Stimulated activated CD8-positive, alpha-beta memory T cell treated with anti-CD3 and anti-CD28 coated beads, Interleukin-7, amount 100 ng/mL, for 48 hours (primary cell): ENCODE measurements at regions not wholly inside any gene's neighbourhood (a gene's known extent, or its start where the extent isn't known, plus 50 kb on each side); places are given as distances from the start of the nearest gene placed in this dataset.

Source experiments
- DNase-seq, 2 donors: peaks; one replicate each; pipeline ENCODE4 v3.0.0-alpha.2; 2020; ENCODE audit warnings: low read depth in 1 of 2; ENCODE audit errors: extremely low read depth in 1 of 2

DNA sequence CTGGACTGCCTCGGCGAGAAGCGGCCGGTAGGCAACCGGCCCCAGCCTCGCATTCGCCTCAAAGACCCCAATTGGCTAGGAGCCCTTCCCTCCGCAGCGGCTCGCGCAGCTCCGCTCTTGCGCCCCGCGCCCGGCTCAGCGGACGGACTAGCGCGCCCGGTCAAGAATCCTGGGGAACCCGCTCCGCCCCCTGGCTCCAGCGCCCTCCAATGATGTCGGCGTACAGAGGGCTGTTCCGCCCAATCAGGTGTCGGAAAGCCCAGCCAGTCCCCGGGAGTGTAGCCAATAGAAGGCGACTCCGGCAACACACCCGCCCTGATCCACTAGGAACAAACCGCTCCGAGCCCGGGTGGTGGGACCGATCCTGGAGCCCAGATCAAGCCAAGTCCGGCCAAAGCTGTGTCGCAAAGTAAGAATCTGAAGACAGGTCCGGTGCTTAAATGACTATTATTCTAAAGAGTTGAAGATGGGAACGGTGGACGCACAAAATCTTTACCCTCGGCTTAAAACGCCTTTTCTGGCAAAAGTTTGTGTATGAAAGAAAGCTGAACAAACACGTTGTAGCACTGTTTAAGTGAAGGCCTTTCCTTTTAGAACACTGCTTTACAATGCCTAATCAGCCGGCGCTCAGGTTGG is 132.2 kb downstream of the OGFRL1 start:
- DNase-seq: peak in 1 of 2 donors; percentile 14

DNA sequence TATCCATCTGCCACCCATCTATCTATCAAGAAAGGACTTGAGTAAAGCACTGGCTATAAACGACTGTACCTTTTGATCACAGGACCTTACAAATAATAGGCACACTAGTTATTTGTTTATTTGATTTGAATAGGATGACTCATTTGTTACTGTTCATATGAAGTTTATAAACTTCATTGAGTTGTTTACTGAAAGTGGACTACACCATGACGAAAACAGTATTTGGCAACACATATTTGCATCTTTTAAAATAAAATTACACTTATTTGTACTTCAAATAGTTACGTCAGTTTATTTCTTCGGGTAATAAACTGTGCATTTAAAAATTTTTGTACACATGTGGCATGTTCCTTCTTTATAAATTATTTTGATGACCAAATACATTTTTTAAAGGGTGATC is 133.0 kb downstream of the OGFRL1 start:
- no peak for DNase-seq

DNA sequence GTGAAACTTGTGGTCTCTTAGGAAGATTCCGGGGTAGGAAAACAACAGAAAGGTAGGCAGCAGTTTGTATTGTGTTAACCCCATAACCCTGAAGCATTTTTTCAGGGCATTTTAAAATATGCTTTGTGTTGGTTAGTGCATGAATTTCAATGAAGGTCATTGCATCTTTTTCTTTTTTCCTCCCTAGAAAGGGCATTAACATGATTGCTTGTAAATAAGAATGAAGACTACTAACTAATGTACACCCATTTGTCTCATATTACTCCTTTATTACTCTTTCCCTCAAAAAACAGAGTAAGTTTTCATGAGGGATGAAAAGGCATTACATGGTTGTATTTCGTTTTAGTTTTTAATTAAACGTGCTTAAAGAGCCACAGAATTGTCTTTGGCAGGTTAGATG is 141.4 kb downstream of the OGFRL1 start:
- no peak for DNase-seq

DNA sequence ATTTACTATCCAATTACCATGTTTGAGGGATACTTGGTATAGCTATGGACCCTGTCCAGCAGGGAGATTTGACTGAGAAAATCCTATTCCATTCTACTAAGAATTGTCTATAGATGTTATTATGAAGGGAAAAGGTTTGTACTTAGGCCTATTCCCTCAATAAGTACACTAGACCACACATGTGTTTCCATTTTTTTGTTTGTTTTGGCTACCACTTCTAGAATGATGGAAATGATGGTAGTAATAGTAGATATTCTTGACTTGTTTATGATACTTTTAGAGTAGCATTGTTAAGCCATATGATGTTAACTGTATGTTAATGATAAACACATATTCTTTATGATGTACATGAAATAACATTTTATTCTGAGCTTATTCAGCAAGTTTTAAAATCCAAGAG is 144.8 kb downstream of the OGFRL1 start:
- no peak for DNase-seq

DNA sequence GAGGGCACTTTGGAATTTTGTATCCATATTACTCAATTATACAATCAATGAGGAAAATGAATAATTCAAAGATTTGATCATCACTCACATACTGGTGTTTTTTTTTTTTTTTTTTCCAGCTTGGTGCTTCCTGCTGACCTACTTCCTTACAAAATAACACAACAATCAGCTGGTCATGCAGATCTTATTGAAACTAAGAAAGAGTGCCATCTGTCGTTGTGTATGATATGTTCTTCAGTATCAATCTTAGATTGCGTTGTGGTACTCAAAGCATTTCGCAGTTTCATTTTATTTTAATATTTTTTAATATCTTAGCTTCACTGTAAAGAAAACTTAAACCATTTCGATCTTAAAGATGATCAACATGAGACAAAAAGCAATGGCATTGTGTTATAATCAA is 155.6 kb downstream of the OGFRL1 start:
- DNase-seq: no peak

DNA sequence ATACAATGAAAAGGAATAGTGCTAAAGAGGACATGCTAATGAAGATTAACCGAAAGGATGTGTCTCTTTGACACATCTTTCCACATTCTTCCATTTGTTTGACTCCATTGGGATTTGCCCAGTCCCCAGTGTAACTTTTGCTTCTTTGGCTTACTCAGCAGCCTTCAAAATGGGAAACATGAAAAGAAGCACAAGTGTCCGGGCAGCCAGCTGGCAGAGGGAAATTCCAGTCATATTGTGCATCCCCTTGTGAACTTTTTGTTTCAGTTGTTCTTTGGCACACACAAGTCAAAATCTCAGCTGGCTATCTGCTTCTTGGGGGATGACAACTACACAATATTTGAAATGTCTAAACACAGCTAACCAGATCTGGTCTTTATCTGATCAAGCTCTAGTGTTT is 157.4 kb downstream of the OGFRL1 start:
- no peak for DNase-seq

DNA sequence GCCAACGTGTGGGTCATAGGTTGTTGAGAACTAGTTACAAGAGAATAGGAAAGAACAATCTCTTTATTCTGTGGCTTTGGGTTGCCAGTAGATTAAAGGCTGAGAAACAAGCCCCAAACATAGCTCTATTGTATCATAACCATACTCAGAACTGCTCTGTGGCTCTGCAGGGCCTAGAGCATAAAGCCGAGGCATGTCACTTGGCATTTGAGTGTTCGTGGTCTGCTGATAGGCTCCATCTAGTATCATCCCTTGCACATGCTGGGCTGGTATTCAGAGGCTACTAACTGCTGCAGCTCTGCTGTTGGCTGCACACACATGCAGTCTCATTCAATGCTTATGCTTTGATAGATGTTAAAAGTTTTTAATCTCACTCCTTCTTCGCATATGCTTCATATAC is 157.9 kb downstream of the OGFRL1 start:
- no peak for DNase-seq

DNA sequence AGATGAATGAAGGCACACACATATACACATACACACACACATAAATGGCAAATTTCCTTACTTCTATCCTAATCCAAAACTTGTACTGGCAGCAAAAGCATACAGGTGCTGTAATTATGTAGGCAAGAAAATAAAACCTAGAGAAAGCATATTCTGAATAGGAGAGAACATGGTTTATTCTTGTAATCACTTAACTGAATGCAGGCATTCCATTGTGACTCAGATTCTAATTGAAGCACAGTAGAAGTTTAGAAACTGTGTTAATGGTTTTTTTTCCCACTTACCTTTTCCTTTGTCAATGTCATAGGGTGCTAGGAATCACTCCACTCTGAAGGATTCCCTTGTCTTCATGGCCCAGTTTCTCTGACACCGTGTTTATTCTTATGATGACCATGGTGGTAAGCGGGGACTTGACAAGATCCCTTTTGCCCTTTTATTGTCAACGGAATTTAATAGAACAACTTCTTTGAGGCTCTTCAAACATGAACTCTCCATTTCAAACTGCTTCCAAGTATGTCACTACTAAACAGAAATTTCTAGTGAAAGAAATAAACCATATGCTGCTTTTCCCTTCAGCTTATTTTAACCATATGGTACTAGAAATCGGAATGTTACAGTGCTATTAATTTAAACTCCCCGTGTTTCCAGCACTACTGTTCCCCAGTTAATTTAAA is 164.2 kb downstream of the OGFRL1 start:
- no peak for DNase-seq

DNA sequence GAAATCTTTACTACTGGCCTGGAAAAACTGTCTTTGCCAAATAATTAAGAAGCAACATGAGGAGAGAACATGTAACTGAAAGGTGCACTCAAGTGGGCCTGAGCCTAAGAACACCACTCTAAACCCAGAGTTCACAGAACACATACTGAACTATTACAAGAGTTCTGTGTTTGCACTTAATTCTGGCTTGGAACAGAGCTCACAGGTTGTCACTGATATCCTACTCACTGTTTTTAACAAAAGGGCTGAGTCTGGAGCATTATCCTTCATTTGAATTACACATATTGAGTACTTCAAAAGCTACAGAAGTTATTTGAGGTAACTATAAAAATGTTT is 164.7 kb downstream of the OGFRL1 start:
- no peak for DNase-seq

DNA sequence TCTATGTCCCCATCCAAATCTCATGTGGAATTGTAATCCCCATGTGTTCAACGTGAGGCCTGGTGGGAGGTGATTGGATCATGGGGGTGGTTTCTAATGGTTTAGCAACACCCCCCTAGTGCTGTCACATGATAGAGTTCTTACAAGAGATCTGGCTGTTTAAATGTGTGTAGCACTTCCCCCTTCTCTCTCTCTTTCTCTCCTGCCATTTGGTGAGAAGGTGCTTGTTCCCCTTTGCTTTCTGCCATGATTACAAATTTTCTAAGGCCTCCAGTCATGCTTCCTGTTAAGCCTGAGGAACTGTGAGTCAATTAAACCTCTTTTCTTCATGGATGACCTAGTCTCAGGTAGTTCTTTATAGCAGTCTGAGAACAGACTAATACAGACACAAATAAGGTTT is 165.4 kb downstream of the OGFRL1 start:
- DNase-seq: no peak

DNA sequence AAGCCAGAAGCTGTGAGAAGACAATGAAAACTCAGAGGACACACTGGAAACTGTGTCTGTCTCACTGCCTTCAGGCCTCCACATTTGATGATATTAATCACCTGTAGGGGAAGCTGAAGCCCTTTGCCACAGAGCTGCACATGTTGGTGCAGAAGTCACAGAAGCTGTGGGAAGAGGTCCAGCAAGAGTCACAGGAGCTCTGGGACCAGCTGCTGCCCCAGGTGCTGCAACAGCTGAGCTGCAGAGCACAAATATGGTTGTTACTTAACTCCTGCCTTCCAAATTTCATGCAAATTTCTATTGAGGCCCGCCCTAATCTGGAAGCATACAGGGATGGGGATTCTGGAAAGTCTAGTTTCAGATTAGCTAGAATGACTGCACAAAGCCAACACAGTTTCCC is 169.3 kb downstream of the OGFRL1 start:
- no peak for DNase-seq

DNA sequence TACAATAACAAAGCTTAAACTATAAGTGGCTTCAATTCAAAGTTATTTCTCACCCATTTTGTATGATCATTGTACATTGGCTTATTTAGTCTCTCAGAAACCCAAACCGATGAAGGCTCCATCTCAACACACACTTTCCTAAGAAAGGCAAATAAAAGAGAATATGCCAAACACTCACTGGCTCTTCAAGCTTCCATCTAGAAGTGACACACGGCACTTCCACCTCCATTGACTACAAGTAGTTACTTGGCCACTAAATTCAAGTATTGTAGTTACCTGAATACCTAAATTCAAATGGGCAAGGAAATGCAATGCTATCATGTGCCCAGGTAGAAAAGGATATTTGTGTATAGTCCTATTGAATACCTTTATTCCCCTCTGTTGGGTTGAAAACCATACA is 170.6 kb downstream of the OGFRL1 start:
- no peak for DNase-seq

DNA sequence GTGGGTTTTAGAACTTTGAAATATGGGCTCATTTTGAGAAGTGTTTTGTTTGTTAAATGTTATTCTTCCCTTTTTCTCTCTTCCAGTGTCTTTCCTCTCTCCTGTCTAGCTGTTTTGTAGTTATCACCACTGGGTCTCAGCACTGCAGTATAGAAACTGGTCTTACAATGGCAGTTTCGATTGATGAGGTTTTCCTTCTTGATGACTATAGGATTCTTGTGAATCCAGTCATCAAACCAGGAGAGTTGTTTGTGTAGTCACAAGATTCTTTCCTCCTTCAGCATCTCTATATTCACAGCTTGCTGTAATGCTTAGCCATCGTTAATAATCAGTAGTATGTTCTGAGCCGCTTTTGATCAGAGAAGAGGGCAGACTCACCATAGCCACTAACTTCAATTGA is 172.3 kb downstream of the OGFRL1 start:
- no peak for DNase-seq

DNA sequence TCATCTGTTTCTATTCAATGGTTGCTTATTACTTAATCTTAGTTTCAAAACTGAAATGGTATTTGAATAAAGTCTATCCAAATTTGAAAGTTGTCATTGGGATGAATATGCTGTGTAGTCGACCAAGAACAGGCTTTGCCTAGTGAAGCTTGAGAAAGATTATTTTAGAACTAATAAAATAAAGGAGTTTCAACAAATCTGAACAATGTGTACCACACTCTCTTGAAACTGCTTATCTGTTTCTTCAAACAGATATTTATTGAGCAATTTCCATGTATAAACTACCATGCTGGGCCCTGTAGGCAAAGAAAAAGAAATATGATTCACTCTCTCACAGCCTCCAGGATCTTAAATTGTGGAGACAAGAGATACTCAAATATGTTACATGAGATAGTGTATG is 174.4 kb downstream of the OGFRL1 start:
- DNase-seq: no peak

DNA sequence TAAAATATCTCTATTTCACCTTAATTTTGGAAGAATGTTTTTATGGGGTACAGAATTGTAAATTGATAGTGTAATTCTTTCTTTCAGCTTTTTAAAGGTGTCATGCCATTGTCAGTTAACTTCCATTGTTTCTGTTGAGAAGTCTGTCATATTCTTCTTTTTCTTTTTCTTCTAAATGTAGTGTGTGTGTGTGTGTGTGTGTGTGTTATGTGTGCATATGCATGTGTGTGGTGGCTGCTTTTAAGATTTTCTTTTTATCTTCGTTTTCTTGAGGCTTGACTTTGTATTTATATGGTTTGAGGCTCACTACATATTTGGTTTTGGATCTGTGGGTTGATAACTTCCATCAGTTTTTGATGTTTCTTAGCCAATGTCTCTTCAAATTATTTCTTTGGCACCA is 176.5 kb downstream of the OGFRL1 start:
- DNase-seq: no peak

DNA sequence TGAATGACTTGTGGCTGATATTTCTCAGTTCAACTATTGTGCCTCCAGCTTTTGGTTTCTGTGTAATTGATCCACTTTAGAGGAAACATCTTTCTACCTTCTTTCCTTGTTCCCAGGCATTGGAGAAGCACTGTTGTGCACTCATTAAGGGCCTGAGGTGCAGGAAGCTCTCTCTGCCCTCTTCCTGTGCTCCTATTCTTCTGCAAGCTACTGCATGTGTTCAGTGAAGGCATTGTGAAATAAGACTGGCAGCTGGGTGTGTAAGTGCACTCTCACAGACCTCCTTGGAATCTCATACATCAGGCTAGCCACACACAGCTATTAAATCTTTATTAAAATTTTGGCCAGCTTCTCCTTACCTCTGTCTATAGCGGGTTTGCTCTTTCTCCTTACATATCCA is 177.8 kb downstream of the OGFRL1 start:
- DNase-seq: no peak

DNA sequence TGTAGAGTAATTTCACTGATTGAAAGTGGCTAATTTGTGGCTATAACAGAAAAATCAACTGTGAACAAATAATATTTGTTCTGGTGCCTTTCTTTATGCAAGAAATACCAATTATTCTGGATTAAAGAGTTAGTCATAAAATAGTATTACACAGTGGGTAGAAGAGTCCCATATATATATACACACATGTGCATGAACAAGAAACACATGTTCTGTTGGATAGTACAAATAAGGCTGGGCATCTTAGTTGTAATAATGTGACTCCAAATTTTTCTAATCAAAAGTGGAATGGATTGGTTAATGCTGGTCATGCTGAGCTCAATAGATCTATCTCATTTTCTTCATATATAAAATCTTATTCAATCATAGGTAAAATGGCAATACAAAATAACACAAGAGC is 179.4 kb downstream of the OGFRL1 start:
- DNase-seq: no peak

DNA sequence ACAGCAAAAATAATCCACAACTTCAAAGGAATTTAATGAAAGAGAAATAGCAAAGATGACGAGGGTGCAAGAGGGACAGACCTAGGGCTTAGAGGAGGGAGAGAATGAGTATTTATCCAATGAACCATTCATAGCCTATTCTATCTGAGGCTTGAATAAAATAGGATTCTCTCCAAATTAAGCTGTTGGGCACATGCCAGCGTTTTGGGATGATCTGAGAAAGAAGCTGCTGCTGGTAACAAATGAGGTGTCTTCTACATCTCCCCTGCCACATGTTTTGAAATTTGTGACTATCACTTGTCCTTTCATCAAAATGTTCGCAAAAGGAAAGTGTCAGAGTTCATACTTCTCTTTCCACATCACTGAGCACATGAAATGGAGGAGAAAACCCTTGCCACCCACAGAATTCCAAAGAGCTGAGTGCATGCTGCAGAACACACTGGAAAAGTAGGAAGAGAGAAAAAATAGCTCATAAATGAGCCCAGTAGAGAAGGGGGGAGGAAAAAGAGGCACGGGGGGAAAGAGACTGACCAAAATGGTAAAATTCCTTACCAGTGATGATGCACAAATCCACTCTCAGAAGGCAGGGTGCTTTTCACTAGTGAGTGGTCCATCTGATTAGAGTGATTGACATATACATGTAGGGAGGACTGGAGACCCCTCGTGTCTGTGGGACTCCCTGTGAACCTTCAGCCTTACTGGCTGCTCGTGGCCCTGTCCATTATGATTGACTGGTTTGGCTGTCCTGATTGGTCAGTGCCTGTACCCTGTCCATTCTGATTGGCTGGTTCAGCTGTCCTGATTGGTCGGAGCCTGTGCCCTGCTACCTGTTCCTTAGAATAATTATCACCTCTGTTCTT is 180.5 kb downstream of the OGFRL1 start:
- no peak for DNase-seq

DNA sequence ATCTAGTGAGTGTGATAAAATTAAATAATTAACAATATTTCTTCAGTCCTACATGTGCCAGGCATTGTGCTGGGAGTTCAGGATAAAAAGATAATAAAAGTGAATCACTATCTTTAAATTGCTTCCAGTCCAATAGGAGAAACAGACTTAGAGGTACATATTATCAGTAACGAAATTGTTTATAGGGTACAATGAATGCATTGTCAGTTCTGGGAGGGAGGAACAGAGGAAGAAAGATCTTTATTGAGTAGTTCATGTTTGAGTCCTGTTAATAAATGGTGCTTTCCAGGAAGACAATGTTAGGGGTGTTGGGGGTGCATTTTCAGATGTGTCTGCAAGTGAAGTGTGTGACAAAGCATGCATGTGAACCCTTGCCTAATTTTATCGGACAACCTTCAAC is 183.1 kb downstream of the OGFRL1 start:
- DNase-seq: no peak

DNA sequence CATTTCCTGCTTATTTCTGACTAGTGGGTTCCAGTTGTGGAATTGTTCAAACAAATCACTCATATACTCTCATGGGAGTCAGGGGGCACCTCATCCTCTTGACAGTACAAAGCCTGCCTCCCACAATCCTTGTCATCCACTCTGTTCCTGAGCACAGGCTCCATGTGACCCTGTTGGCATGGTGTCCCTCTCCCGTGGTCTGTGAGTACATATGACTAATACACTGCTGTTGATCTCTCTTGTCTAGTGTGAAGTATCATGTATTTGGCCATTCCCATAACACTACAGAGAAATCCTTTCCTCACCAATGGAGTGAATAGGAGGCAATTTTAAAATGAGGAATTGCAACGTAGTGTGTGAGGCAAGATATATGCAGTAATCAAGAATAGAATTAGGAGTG is 185.3 kb downstream of the OGFRL1 start:
- DNase-seq: no peak

DNA sequence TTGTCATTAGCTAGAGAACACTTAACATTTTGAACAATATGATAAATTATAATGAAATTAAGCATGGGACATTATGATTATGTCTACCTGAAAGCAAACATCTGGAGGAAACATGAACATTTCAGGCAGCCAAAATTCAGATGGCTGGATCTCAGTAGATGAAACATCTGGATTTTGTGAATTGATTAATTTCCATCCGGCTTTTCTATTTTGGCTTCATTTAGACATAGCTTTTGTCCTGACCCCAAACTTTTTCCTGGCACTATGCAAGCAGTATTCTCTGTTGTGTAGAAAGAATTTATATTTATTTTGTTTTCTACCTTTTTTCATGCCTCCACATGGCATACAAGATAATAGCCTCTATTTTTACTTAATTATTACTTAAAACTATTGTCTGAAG is 186.3 kb downstream of the OGFRL1 start:
- no peak for DNase-seq

DNA sequence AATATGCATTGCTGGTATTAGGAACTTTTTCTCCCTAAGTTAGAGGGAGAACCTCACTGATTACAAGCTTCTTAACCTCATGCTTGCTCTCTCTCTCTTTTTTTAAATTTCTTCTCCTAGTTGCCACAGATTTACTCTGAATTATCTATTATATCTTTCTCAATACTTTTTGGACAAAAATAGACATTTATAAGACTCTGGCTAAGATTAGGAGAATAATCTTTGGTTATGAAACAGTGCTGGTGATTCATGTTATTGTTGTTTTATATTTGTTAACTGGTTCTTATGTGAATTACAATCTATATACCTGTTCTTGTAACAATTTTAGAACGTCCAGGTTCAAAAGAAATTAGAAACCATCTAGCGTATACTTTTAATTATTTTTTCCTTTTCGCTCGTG is 187.8 kb downstream of the OGFRL1 start:
- no peak for DNase-seq
